ENCODE measurements at regions not wholly inside any gene's neighbourhood (a gene's known extent, or its start where the extent isn't known, plus 50 kb on each side); places are given as distances from the start of the nearest gene placed in this dataset.

DNA sequence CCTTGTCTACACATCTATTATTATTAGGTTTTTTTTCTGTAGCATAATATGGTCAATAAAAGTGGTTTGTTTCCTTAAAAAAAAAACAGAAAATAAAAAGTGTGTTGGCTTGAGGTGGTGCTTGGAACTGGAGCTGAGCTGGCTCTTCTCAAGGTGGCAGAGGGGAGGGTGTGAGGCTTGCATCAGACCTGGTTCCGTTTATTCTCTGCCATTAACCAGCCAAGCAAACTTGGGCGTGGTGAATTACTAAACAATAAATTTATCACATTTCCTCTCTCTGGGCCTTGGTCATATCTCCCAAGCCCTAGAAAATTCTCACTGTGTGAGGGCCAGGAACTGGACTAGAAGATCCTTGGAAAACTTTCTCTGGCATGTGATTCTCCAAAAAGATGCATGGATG, 427.5 kb upstream of the MKI67 start:
- TF ChIP-seq CTCF (IDR thresholded peaks at IDR 0.05) (no peak), POLR2A (IDR thresholded peaks at IDR 0.05) (no peak)
